ENCODE measurements at regions not wholly inside any gene's neighbourhood (a gene's known extent, or its start where the extent isn't known, plus 50 kb on each side); places are given as distances from the start of the nearest gene placed in this dataset.

DNA sequence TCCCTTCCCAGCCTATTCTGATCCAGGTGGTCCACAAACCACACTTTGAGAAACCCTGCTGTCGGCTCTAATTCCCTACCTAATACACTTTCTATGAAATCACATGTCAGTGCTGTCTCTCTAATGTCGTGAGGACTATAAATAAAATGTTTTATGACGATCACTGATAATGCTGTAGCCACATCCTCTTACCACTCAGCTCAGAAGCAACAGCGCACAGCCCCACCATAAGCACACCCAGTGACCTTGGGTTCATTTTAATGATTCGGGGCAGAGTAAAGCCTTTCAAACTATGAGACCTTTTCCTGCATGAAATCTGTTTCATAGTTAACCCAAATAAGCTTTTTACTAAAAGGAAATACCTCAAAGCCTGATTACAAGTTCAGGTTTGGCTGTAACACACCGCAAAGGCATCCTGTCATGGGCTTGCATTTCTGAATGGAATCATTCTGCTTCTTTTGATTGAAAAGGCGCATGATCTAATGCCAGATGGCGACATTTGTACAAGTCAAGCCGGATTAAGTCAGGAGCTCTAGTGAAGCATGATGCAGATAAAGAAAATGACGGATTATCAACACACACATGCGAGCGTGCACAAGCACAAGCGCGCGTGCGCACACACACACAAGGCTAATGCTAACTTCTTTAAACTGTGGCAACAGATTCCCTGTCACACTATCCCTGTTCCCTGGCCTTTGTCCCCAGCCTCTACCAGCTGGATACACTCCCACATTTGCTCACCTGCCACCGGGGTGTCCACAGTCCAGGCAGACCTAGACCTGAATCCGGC, 180.5 kb upstream of the PDE1C start:
- TF ChIP-seq, protein P1, sequence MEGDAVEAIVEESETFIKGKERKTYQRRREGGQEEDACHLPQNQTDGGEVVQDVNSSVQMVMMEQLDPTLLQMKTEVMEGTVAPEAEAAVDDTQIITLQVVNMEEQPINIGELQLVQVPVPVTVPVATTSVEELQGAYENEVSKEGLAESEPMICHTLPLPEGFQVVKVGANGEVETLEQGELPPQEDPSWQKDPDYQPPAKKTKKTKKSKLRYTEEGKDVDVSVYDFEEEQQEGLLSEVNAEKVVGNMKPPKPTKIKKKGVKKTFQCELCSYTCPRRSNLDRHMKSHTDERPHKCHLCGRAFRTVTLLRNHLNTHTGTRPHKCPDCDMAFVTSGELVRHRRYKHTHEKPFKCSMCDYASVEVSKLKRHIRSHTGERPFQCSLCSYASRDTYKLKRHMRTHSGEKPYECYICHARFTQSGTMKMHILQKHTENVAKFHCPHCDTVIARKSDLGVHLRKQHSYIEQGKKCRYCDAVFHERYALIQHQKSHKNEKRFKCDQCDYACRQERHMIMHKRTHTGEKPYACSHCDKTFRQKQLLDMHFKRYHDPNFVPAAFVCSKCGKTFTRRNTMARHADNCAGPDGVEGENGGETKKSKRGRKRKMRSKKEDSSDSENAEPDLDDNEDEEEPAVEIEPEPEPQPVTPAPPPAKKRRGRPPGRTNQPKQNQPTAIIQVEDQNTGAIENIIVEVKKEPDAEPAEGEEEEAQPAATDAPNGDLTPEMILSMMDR (conservative IDR thresholded peaks at IDR 0.05; ENCODE audit: low read length), result no peak
- TF ChIP-seq EZH2phosphoT487 (IDR thresholded peaks at IDR 0.05; ENCODE audit: borderline replicate concordance, low read depth, low read length), result no peak
